ENCODE measurements at regions not wholly inside any gene's neighbourhood (a gene's known extent, or its start where the extent isn't known, plus 50 kb on each side); places are given as distances from the start of the nearest gene placed in this dataset.
A peak's percentile ranks its signal among the peaks of the same experiment; 100 is the strongest.

GRCh38 chr5:99122976-99123375 lies 194.2 kb upstream of the CHD1 start:
- DNase-seq (ENCODE audit: low read depth in 2 of 2): peak in 1 of 2 donors; percentile 4
- TF ChIP-seq CTCF (IDR thresholded peaks at IDR 0.05; ENCODE audit: low read depth, low read length): no peak
- no peak overlapping the region for H3K4me3 ChIP-seq (replicated peaks in 1 of 2; ENCODE audit: low read depth in 2 of 2, low read length in 2 of 2)

DNA sequence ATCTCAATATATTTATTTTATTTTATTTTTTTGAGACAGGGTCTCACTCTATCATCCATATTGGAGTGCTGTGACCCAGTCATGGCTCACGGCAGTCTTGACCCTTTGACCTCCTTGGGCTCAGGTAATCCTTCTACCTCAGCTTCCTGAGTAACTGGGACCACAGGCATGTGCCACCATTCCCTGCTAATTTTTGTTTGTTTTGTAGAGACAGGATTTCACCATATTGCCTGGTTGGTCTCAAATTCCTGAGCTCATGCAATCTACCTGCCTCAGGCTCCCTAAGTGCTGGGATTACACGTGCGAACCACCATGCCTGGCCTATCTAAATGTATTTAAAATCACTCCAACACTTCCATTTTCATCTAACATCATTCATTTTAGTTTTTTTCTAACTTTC lies 190.5 kb upstream of the CHD1 start:
- DNase-seq (ENCODE audit: low read depth in 2 of 2): no peak
- no peak for TF ChIP-seq CTCF (IDR thresholded peaks at IDR 0.05; ENCODE audit: low read depth, low read length)
- H3K4me3 ChIP-seq (replicated peaks in 1 of 2; ENCODE audit: low read depth in 2 of 2, low read length in 2 of 2): no peak overlapping the region

DNA sequence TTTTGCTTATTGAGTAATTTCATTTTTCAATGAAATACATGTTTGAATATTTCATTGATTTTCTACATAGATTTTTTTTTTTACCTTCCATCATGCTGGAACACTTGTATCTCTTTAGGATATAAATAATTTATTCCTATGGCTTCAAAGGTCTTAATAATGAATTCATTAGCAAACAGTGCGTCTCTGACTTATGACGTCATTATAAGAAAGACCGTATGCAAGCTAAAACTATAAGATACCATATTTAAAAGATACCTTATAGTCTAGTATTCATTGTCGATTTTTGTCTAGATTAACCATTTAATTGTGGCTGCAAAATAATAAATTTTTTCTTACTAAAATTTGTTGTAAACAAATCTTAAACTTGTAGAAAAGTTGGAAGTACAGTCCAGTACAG lies 187.7 kb upstream of the CHD1 start:
- TF ChIP-seq CTCF (IDR thresholded peaks at IDR 0.05; ENCODE audit: low read depth, low read length): no peak
- H3K4me3 ChIP-seq (replicated peaks in 1 of 2; ENCODE audit: low read depth in 2 of 2, low read length in 2 of 2): no peak overlapping the region
- no peak for DNase-seq (ENCODE audit: low read depth in 2 of 2)

- DNase-seq (ENCODE audit: low read depth in 2 of 2): no peak
- TF ChIP-seq CTCF (IDR thresholded peaks at IDR 0.05; ENCODE audit: low read depth, low read length): no peak
- H3K4me3 ChIP-seq (replicated peaks in 1 of 2; ENCODE audit: low read depth in 2 of 2, low read length in 2 of 2): no peak overlapping the region
Observed at GRCh38 chr5:99109894-99110293, 181.1 kb upstream of the CHD1 start.

GRCh38 chr5:99105216-99105615 lies 176.4 kb upstream of the CHD1 start:
- H3K4me3 ChIP-seq (replicated peaks in 1 of 2; ENCODE audit: low read depth in 2 of 2, low read length in 2 of 2): no peak overlapping the region
- no peak for TF ChIP-seq CTCF (IDR thresholded peaks at IDR 0.05; ENCODE audit: low read depth, low read length)
- peak; percentile 13 to 31 for DNase-seq (ENCODE audit: low read depth in 2 of 2)

DNA sequence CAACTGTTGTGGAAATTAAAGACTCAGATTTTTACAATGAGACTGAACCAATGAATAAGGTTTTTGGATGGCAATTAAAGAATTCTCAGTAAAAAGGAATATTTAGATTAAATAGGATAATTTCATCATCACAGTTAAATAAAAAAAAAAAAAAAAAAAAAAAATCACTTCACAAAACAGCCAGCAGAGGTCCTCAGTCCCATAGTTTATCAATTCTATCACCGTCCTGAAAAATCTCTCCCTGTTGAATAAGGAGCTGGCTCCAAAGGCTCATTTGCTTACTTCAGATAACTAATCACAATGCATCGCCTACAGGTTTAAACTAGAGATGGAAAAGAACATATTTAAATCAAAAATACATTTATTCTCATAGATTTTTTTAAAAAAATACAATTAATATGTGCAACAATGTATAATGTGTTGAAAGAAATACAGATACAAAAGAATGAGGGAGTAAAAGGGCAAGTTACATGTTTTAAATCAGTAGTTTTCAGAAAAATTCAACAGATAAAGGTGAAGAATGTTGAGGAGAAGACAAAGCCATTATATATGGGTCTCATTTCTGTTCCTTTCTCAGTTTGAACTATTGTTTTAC lies 175.8 kb upstream of the CHD1 start:
- peak; percentile 41 for TF ChIP-seq CTCF (IDR thresholded peaks at IDR 0.05; ENCODE audit: low read depth, low read length)
- DNase-seq (ENCODE audit: low read depth in 2 of 2): peak; percentile 54 to 59
- no peak overlapping the region for H3K4me3 ChIP-seq (replicated peaks in 1 of 2; ENCODE audit: low read depth in 2 of 2, low read length in 2 of 2)

DNA sequence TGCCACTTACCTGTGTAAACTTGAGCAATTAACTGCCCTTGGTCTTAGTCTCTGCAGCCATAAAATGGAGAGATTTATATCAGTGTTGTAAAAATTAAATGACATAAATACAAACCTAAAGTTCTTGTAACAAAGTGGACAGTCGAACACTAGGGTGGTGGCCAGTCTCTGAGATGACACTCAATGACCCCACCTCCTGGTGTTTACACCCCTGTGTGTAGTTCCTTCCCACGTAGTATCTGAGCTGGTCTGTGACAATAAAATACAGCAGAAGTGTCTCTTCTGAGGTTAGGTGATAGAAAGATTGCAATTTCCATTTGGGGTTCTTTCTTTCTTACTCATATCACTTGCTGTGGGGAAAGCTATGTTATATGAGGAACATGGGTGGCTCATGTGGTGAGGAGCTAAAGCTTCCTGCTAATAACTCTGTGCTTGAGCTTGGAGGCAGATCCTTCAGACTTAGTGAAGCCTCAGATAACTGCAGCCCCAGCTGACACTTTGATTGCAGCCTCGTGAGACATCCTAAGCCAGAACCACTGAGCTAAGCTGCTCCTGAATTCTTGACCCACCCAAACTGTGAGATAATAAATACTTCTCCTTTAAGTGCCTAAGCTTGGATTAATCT lies 173.4 kb upstream of the CHD1 start:
- no peak for DNase-seq (ENCODE audit: low read depth in 2 of 2)
- no peak overlapping the region for H3K4me3 ChIP-seq (replicated peaks in 1 of 2; ENCODE audit: low read depth in 2 of 2, low read length in 2 of 2)
- TF ChIP-seq CTCF (IDR thresholded peaks at IDR 0.05; ENCODE audit: low read depth, low read length): no peak

Measured in cardiac fibroblast (primary cell).